Loucy (cell line): ENCODE measurements at regions not wholly inside any gene's neighbourhood (a gene's known extent, or its start where the extent isn't known, plus 50 kb on each side); places are given as distances from the start of the nearest gene placed in this dataset.

Experiments
- H2AFZ ChIP-seq: fragments of 200-600 bp; sonication (generic); 2 replicates; pipeline ENCODE4 v1.6.0; 2016; ENCODE audit warnings: antibody characterized with exemption, mild to moderate bottlenecking, low read length, moderate library complexity
- H3F3A ChIP-seq: fragments of 200-600 bp; 2 replicates; pipeline ENCODE4 v1.6.0; 2016; ENCODE audit warnings: antibody characterized with exemption, low read depth, mild to moderate bottlenecking
- H3K27me3 ChIP-seq: fragments of 200-600 bp; sonication (generic); 2 replicates; pipeline ENCODE4 v1.6.1; 2014; ENCODE audit warnings: low read length, mild to moderate bottlenecking; ENCODE audit not compliant: insufficient read depth, poor library complexity, severe bottlenecking
- H3K36me3 ChIP-seq: fragments of 200-600 bp; sonication (generic); 2 replicates; pipeline ENCODE4 v1.6.1; 2016; ENCODE audit warnings: low read length; ENCODE audit not compliant: insufficient read depth
- H3K4me1 ChIP-seq: fragments of 200-600 bp; sonication (generic); 2 replicates; pipeline ENCODE4 v1.5.1; 2014; ENCODE audit warnings: low read length, mild to moderate bottlenecking; ENCODE audit not compliant: insufficient read depth, poor library complexity, severe bottlenecking
- H3K4me2 ChIP-seq: fragments of 200-600 bp; sonication (generic); 2 replicates; pipeline ENCODE4 v1.6.0; 2014; ENCODE audit warnings: antibody characterized with exemption, low read length, low read depth, mild to moderate bottlenecking; ENCODE audit not compliant: poor library complexity, severe bottlenecking
- H3K4me3 ChIP-seq: fragments of 200-600 bp; sonication (generic); 2 replicates; pipeline ENCODE4 v1.5.1; 2014; ENCODE audit warnings: low read length, mild to moderate bottlenecking, mixed read lengths; ENCODE audit not compliant: poor library complexity, severe bottlenecking
- H3K79me2 ChIP-seq: fragments of 200-600 bp; sonication (generic); 2 replicates; pipeline ENCODE4 v1.6.1; 2014; ENCODE audit warnings: low read length; ENCODE audit not compliant: insufficient read depth
- H3K9ac ChIP-seq: fragments of 200-600 bp; sonication (generic); 2 replicates; pipeline ENCODE4 v1.6.0; 2014; ENCODE audit warnings: mild to moderate bottlenecking, low read depth, low read length, moderate library complexity; ENCODE audit not compliant: poor library complexity, severe bottlenecking
- H3K9me2 ChIP-seq: fragments of 200-600 bp; sonication (generic); replicated peaks from 2 replicates; pipeline ENCODE4 v1.6.1; 2016; ENCODE audit warnings: low read depth, low read length, mixed read lengths
- H3K9me3 ChIP-seq: fragments of 200-600 bp; sonication (generic); 2 replicates; pipeline ENCODE4 v1.6.1; 2014; ENCODE audit warnings: mild to moderate bottlenecking, antibody characterized with exemption, low read length, low read depth; ENCODE audit not compliant: insufficient read depth
- H4K20me1 ChIP-seq: fragments of 200-600 bp; sonication (generic); 2 replicates; pipeline ENCODE4 v1.6.0; 2014; ENCODE audit warnings: antibody characterized with exemption, low read length, mild to moderate bottlenecking; ENCODE audit not compliant: insufficient read depth, poor library complexity, severe bottlenecking
- EZH2phosphoT487 ChIP-seq: fragments of 200-600 bp; IDR thresholded peaks from 2 replicates; pipeline ENCODE4 v1.6.1; 2018; ENCODE audit warnings: antibody characterized with exemption, mild to moderate bottlenecking, moderate library complexity, borderline replicate concordance
- TF ChIP-seq, protein P1 (sequence below): fragments of 200-600 bp; sonication (generic); conservative IDR thresholded peaks from 2 replicates; pipeline ENCODE4 v1.5.1; 2014; ENCODE audit warnings: mild to moderate bottlenecking, antibody characterized with exemption, low read length

DNA sequence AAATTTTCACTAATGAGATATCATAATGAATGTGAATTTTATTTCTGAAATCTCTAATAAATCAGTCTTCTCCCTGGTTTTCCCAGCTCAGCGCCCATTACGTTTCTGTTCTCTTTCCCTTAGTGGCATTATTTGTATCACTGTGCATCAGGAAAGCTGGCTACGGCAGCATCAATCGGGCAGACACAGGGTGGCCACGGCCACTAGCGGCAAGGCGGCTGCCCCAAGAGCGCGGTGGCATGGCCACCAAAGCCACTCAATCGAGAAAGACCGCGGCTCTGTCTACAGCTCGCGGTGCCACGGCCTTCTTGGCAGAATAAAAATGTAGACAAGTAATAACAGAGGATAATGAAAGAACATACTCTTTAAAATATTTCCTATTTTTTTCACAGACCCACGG, 168.0 kb downstream of the RPIA start:
- Histone ChIP-seq H3K4me1 (peaks cover 26% of the 10 kb centered on the region), H4K20me1 (no peaks in the 10 kb centered on the region), H3K9ac (no peak overlapping the region), H3K4me3 (no peak overlapping the region), H3K27me3 (no peaks in the 10 kb centered on the region), H3K9me2 (no peaks in the 10 kb centered on the region), H3K79me2 (no peaks in the 10 kb centered on the region), H2AFZ (no peak overlapping the region), H3K9me3 (no peaks in the 10 kb centered on the region), H3K36me3 (no peaks in the 10 kb centered on the region), H3F3A (no peaks in the 10 kb centered on the region), H3K4me2 (no peak overlapping the region)
- TF ChIP-seq, protein P1, sequence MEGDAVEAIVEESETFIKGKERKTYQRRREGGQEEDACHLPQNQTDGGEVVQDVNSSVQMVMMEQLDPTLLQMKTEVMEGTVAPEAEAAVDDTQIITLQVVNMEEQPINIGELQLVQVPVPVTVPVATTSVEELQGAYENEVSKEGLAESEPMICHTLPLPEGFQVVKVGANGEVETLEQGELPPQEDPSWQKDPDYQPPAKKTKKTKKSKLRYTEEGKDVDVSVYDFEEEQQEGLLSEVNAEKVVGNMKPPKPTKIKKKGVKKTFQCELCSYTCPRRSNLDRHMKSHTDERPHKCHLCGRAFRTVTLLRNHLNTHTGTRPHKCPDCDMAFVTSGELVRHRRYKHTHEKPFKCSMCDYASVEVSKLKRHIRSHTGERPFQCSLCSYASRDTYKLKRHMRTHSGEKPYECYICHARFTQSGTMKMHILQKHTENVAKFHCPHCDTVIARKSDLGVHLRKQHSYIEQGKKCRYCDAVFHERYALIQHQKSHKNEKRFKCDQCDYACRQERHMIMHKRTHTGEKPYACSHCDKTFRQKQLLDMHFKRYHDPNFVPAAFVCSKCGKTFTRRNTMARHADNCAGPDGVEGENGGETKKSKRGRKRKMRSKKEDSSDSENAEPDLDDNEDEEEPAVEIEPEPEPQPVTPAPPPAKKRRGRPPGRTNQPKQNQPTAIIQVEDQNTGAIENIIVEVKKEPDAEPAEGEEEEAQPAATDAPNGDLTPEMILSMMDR, result no peak
- no peak for TF ChIP-seq EZH2phosphoT487

- no peaks in the 10 kb centered on the region for H3K36me3 ChIP-seq
- H3F3A ChIP-seq, result no peaks in the 10 kb centered on the region
- no peaks in the 10 kb centered on the region for H3K9me3 ChIP-seq
- no peak for TF ChIP-seq EZH2phosphoT487
- TF ChIP-seq, protein P1, result no peak
- H3K9ac ChIP-seq, result no peak overlapping the region
- no peaks in the 10 kb centered on the region for H3K27me3 ChIP-seq
- H3K9me2 ChIP-seq, result no peaks in the 10 kb centered on the region
- H3K4me3 ChIP-seq, result no peak overlapping the region
- H3K79me2 ChIP-seq, result no peaks in the 10 kb centered on the region
- H4K20me1 ChIP-seq, result no peaks in the 10 kb centered on the region
- H2AFZ ChIP-seq, result no peak overlapping the region
- H3K4me1 ChIP-seq, result peaks cover 30% of the 10 kb centered on the region
- no peak overlapping the region for H3K4me2 ChIP-seq
These were observed 169.1 kb downstream of the RPIA start for GRCh38 chr2:88860421-88861075.

DNA sequence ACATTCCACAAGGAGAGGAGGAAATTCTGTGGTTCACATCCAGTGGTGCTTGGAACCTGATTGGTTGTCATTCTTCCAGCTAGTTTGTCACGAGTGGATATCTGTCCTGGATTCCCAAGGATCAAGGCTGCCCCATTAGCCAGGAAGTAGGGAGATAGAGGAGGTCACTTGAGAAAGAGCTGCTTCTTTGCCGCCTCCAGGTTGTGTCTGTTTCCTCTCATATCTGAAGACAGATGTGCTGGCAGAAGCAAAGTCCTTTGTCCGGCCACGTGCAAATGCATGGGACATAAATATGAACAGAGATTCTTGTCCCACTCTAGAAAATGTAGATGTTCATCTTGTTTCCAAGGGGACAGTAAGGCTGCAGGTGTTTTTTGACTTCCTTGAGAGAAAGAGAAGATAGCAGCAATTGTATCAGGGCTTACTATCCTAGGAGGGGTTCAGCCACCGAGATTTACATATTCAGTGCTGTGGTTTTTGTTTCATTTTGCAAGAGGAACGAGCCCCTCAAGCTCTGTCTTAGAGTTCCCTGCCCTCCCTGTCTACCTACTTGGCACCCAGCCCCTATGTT, 174.4 kb downstream of the RPIA start:
- Histone ChIP-seq H3K4me3 (no peak overlapping the region), H3K4me2 (peak overlapping the region; percentile 13), H3K9me2 (no peaks in the 10 kb centered on the region), H3K79me2 (no peaks in the 10 kb centered on the region), H3K36me3 (no peaks in the 10 kb centered on the region), H4K20me1 (no peaks in the 10 kb centered on the region), H3K27me3 (no peaks in the 10 kb centered on the region), H3F3A (no peaks in the 10 kb centered on the region), H2AFZ (peak overlapping the region; percentile 13; the same call in 1 of the 2 replicates), H3K9ac (no peak overlapping the region), H3K4me1 (peaks cover 9% of the 10 kb centered on the region), H3K9me3 (no peaks in the 10 kb centered on the region)
- TF ChIP-seq, protein P1, result no peak
- no peak for TF ChIP-seq EZH2phosphoT487
